Naive B cell (primary cell): ENCODE measurements at regions not wholly inside any gene's neighbourhood (a gene's known extent, or its start where the extent isn't known, plus 50 kb on each side); places are given as distances from the start of the nearest gene placed in this dataset.
"Not testable (repeated sequence)": the region's sequence is repeated elsewhere in the genome, so short reads cannot be mapped to it uniquely, and the experiment has no call there.

ENCODE experiments used
- ATAC-seq, 2 donors: fragments of 150-1000 bp; cut with Tn5 transposase; 2 replicates each; pipeline ENCODE4 v1.10.0; 2021; ENCODE audit warnings: low read depth in 2 of 2, mild to moderate bottlenecking in 2 of 2, moderate library complexity in 2 of 2
- DNase-seq: peaks from one replicate; pipeline ENCODE4 v3.0.0; 2022
- H3K27ac Mint-ChIP-seq, 6 donors: one replicate each; pipeline ENCODE4 v1.8.0; 2020 to 2022; ENCODE audit warnings: mild to moderate bottlenecking in 6 of 6, mixed read lengths in 6 of 6, moderate library complexity in 5 of 6, inconsistent platforms in 2 of 6
- H3K27me3 Mint-ChIP-seq, 3 donors: one replicate each; pipeline ENCODE4 v1.8.0; 2021 to 2022; ENCODE audit warnings: mixed read lengths in 3 of 3, mild to moderate bottlenecking in 1 of 3
- H3K36me3 Mint-ChIP-seq, 2 donors: one replicate each; pipeline ENCODE4 v1.8.0; 2020 to 2022; ENCODE audit warnings: mixed read lengths in 2 of 2, inconsistent platforms in 1 of 2, mild to moderate bottlenecking in 1 of 2
- H3K4me1 Mint-ChIP-seq, 3 donors: one replicate each; pipeline ENCODE4 v1.8.0; 2020 to 2022; ENCODE audit warnings: mixed read lengths in 3 of 3, inconsistent platforms in 1 of 3, mild to moderate bottlenecking in 1 of 3, moderate library complexity in 1 of 3
- H3K4me3 Mint-ChIP-seq, 8 donors: one replicate each; pipeline ENCODE4 v1.8.0; 2020 to 2022; ENCODE audit warnings: mild to moderate bottlenecking in 8 of 8, mixed read lengths in 8 of 8, moderate library complexity in 8 of 8, inconsistent platforms in 2 of 8
- H3K9me3 Mint-ChIP-seq, 7 donors: one replicate each; pipeline ENCODE4 v1.8.0; 2020 to 2022; ENCODE audit warnings: mixed read lengths in 7 of 7, mild to moderate bottlenecking in 5 of 7, inconsistent platforms in 2 of 7, moderate library complexity in 1 of 7

- Mint-ChIP-seq H3K4me3 (no peak overlapping the region), H3K36me3 (peaks cover 0 to 10% of the 10 kb centered on the region in 2 donors), H3K27me3 (no peaks in the 10 kb centered on the region), H3K27ac (no peak overlapping the region), H3K9me3 (peaks cover 7 to 18% (median 11%) of the 10 kb centered on the region in 7 donors), H3K4me1 (no peaks in the 10 kb centered on the region)
- ATAC-seq (no peak), DNase-seq (no peak)
Observed at GRCh38 chr2:147019311-147019710, 825.5 kb upstream of the ACVR2A start.

GRCh38 chr2:147017951-147018645 is 826.7 kb upstream of the ACVR2A start:
- ATAC-seq (no peak), DNase-seq (no peak)
- H3K27ac Mint-ChIP-seq: no peak overlapping the region
- H3K27me3 Mint-ChIP-seq: no peaks in the 10 kb centered on the region
- H3K4me1 Mint-ChIP-seq: no peaks in the 10 kb centered on the region
- peaks cover 0 to 10% of the 10 kb centered on the region in 2 donors for H3K36me3 Mint-ChIP-seq
- H3K4me3 Mint-ChIP-seq: no peak overlapping the region
- H3K9me3 Mint-ChIP-seq: peaks cover 6 to 18% (median 11%) of the 10 kb centered on the region in 7 donors

- H3K4me3 Mint-ChIP-seq: no peak overlapping the region
- no peak overlapping the region for H3K27ac Mint-ChIP-seq
- DNase-seq: no peak
- no peaks in the 10 kb centered on the region for H3K27me3 Mint-ChIP-seq
- ATAC-seq: no peak
- no peaks in the 10 kb centered on the region for H3K36me3 Mint-ChIP-seq
- H3K9me3 Mint-ChIP-seq: peaks cover 0 to 5% (median 0%) of the 10 kb centered on the region in 7 donors
- H3K4me1 Mint-ChIP-seq: no peaks in the 10 kb centered on the region
Observed at GRCh38 chr2:147016181-147016580, 828.6 kb upstream of the ACVR2A start.

DNA sequence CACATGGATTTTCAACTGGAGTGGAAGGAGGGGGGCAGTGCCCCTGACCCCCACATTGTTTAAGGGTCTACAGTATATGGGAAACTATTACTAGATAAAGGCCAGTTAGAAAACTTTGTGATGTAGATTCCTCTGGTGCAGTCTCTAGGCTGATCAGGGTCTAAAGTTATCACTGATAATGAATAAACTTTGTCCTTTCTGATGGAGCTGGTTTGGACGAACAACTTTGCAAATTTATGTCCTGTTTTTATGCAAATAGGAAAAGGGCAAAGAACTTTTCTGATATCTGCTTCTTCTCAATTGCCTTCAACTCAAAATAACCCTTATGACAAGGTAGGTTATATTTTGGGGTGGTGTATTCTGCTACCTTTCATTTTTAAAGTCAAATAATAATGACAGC is 829.2 kb upstream of the ACVR2A start:
- no peaks in the 10 kb centered on the region for H3K4me1 Mint-ChIP-seq
- DNase-seq: no peak
- H3K9me3 Mint-ChIP-seq: peaks cover 0 to 5% (median 0%) of the 10 kb centered on the region in 7 donors
- no peak for ATAC-seq
- H3K4me3 Mint-ChIP-seq: no peak overlapping the region
- H3K36me3 Mint-ChIP-seq: no peaks in the 10 kb centered on the region
- no peak overlapping the region for H3K27ac Mint-ChIP-seq
- no peaks in the 10 kb centered on the region for H3K27me3 Mint-ChIP-seq

- Mint-ChIP-seq H3K27ac (no peak overlapping the region), H3K27me3 (no peaks in the 10 kb centered on the region), H3K9me3 (peaks cover 0 to 5% (median 0%) of the 10 kb centered on the region in 7 donors)
Observed at GRCh38 chr2:147013696-147014392, 831.0 kb upstream of the ACVR2A start.

DNA sequence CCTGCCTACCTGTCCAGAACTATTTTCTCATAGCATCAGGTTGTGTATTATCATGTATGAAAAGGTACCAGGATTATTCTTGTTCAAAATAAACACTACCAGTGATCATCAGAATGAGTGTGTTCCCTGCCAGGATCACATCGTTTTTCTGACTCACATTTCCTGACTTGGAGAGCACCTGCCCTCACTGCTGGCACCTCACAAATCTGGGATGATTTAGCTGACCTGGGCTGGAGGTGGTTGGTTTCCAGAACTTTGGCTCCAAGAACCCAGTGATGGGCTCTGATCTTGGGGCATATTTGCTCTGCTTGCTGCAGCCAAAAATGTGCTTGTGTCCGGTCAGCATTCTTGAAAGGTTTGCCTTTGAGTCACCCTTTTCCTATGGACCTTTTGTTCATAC is 836.3 kb upstream of the ACVR2A start:
- ATAC-seq: no peak
- H3K36me3 Mint-ChIP-seq: no peaks in the 10 kb centered on the region
- no peak overlapping the region for H3K4me3 Mint-ChIP-seq
- no peaks in the 10 kb centered on the region for H3K27me3 Mint-ChIP-seq
- H3K27ac Mint-ChIP-seq: no peak overlapping the region
- DNase-seq: no peak
- H3K9me3 Mint-ChIP-seq: peaks cover 0 to 5% (median 0%) of the 10 kb centered on the region in 7 donors
- no peaks in the 10 kb centered on the region for H3K4me1 Mint-ChIP-seq

More at GRCh38 chr2:147013696-147014392, 831.0 kb upstream of the ACVR2A start:
- DNase-seq (no peak), ATAC-seq (no peak)
- Mint-ChIP-seq H3K4me3 (no peak overlapping the region), H3K4me1 (no peaks in the 10 kb centered on the region), H3K36me3 (no peaks in the 10 kb centered on the region)

DNA sequence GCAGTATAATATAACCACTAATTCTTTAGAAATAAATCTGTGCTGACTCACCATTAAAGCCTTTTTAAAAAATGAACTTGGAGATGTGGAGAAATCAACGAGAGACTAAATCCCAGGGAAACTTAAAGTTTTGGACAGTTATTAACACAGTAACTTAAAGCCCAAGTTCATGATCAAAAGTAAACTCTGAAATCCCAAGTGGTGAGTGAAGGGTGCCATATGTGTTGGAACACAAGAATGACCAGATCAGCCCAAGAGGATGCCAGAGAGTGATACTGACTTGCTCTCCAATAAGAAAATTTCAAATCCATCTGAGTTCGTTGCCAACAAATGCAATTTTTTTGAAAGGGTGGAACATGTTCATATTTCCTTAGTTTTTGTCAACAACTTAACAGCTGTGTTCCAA is 838.1 kb upstream of the ACVR2A start:
- H3K36me3 Mint-ChIP-seq: no peaks in the 10 kb centered on the region
- peaks cover 0 to 5% (median 0%) of the 10 kb centered on the region in 7 donors for H3K9me3 Mint-ChIP-seq
- no peak overlapping the region for H3K4me3 Mint-ChIP-seq
- H3K27ac Mint-ChIP-seq: no peak overlapping the region
- DNase-seq (no peak), ATAC-seq (no peak)
- H3K4me1 Mint-ChIP-seq: no peaks in the 10 kb centered on the region
- no peaks in the 10 kb centered on the region for H3K27me3 Mint-ChIP-seq

DNA sequence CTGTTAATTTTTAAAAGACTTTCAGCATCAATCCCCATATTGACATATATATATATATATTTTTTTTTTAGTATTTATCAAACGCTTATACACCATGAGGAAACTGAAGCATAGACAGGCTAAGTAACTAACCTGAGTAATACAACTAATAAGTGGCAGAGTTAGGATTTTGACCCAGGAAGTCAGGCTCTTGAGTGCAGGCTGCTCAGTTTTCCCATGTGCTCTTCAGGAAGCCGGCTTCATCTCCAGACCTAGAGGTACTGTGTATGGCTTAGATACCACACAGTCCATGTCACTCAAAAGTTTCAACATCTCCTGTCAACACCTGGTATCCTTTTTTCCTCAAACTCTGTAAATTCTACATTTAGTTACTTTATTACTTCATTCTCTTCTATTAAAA is 841.7 kb upstream of the ACVR2A start:
- DNase-seq (no peak), ATAC-seq (no peak)
- Mint-ChIP-seq H3K27ac (no peak overlapping the region), H3K36me3 (no peaks in the 10 kb centered on the region), H3K27me3 (no peaks in the 10 kb centered on the region), H3K4me1 (no peaks in the 10 kb centered on the region), H3K4me3 (no peak overlapping the region), H3K9me3 (peaks cover 0 to 12% (median 5%) of the 10 kb centered on the region in 7 donors)

- DNase-seq: no peak
- no peak overlapping the region for H3K27ac Mint-ChIP-seq
Observed at GRCh38 chr2:147002256-147002655, 842.6 kb upstream of the ACVR2A start.

DNA sequence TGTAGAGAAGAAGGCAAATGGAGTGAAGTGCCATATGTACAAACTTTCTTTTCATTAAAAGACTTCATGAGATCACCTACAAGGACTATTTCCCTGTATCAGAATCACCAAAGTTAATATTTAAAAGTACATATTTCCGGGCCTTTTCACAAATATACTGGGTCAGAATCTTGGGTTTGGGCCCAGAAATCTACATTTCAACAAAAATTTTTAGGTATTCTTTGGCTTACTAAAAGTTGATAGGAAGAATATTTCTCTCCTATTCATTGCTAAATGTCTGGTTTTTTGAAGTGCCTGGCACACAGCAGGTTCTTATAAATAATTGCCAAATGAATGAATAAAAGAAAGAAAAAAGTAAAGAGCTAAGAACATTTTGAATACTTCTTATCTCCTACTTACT is 843.8 kb upstream of the ACVR2A start:
- DNase-seq (no peak), ATAC-seq (no peak)
- Mint-ChIP-seq H3K4me3 (no peak overlapping the region), H3K36me3 (no peaks in the 10 kb centered on the region), H3K27me3 (no peaks in the 10 kb centered on the region), H3K27ac (no peak overlapping the region), H3K4me1 (no peaks in the 10 kb centered on the region), H3K9me3 (peaks cover 0 to 14% (median 5%) of the 10 kb centered on the region in 7 donors)

More at GRCh38 chr2:147002256-147002655, 842.6 kb upstream of the ACVR2A start:
- no peak for ATAC-seq
- no peaks in the 10 kb centered on the region for H3K27me3 Mint-ChIP-seq
- no peaks in the 10 kb centered on the region for H3K36me3 Mint-ChIP-seq
- H3K4me1 Mint-ChIP-seq: no peaks in the 10 kb centered on the region
- H3K9me3 Mint-ChIP-seq: peaks cover 0 to 14% (median 5%) of the 10 kb centered on the region in 7 donors
- H3K4me3 Mint-ChIP-seq: no peak overlapping the region

DNA sequence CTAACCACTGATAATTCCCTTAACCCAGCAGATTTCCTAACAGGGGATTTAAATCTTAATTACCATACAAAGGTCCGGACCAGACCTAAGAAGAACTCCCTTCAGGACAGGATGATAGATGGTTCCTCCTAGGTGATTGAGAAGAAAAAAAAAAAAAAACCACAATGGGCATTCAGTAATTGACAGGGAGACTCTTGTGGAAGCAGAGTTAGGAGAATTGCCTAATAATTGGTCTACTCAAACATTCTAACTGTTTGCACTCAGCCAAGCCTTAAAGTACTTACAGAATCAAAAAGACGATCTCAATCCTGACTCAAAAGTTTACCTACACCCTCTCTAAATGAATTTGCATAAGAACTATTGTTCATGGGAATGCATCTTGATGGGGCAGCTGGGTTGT is 844.7 kb upstream of the ACVR2A start:
- not testable (repeated sequence) for H3K4me1 Mint-ChIP-seq, ATAC-seq, H3K4me3 Mint-ChIP-seq, H3K36me3 Mint-ChIP-seq, H3K27me3 Mint-ChIP-seq, H3K27ac Mint-ChIP-seq, DNase-seq
- peaks cover 0 to 14% (median 5%) of the 10 kb centered on the region in 7 donors for H3K9me3 Mint-ChIP-seq

DNA sequence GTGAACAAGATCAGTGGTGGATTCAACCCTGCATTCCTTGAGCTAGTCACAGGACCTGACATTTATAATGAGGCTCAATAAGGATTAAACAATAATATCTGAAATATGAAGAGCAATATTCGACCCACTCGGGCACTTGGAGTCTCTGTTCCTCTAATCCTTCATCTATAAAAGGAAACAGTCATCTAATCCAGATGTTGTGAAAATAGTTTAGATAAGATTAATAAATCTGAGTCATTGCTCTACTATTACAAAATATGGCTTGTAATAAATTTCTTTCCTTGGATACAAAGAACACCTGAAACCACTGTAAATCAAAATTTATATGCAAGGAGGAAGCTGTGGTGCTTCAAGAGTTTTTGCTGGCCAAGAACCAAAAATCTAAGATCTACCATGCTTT is 846.9 kb upstream of the ACVR2A start:
- H3K36me3 Mint-ChIP-seq: no peaks in the 10 kb centered on the region
- peaks cover 0 to 14% (median 5%) of the 10 kb centered on the region in 7 donors for H3K9me3 Mint-ChIP-seq
- ATAC-seq: no peak
- DNase-seq: no peak
- H3K27ac Mint-ChIP-seq: no peak overlapping the region
- H3K4me3 Mint-ChIP-seq: no peak overlapping the region
- H3K4me1 Mint-ChIP-seq: no peaks in the 10 kb centered on the region
- H3K27me3 Mint-ChIP-seq: no peaks in the 10 kb centered on the region

GRCh38 chr2:146997488-146997887 is 847.3 kb upstream of the ACVR2A start:
- H3K4me1 Mint-ChIP-seq: no peaks in the 10 kb centered on the region

GRCh38 chr2:146994246-146994645 is 850.6 kb upstream of the ACVR2A start:
- H3K4me1 Mint-ChIP-seq: no peaks in the 10 kb centered on the region
- H3K36me3 Mint-ChIP-seq: no peaks in the 10 kb centered on the region
- no peaks in the 10 kb centered on the region for H3K27me3 Mint-ChIP-seq
- H3K4me3 Mint-ChIP-seq: no peak overlapping the region
- ATAC-seq: no peak
- no peak overlapping the region for H3K27ac Mint-ChIP-seq
- no peak for DNase-seq
- H3K9me3 Mint-ChIP-seq: peaks cover 0 to 14% (median 2%) of the 10 kb centered on the region in 7 donors

More at GRCh38 chr2:146997488-146997887, 847.3 kb upstream of the ACVR2A start:
- H3K36me3 Mint-ChIP-seq: no peaks in the 10 kb centered on the region
- ATAC-seq (no peak), DNase-seq (no peak)
- no peaks in the 10 kb centered on the region for H3K27me3 Mint-ChIP-seq
- H3K4me3 Mint-ChIP-seq: no peak overlapping the region
- H3K27ac Mint-ChIP-seq: no peak overlapping the region
- peaks cover 0 to 14% (median 5%) of the 10 kb centered on the region in 7 donors for H3K9me3 Mint-ChIP-seq
